ENCODE measurements at regions not wholly inside any gene's neighbourhood (a gene's known extent, or its start where the extent isn't known, plus 50 kb on each side); places are given as distances from the start of the nearest gene placed in this dataset.

DNA sequence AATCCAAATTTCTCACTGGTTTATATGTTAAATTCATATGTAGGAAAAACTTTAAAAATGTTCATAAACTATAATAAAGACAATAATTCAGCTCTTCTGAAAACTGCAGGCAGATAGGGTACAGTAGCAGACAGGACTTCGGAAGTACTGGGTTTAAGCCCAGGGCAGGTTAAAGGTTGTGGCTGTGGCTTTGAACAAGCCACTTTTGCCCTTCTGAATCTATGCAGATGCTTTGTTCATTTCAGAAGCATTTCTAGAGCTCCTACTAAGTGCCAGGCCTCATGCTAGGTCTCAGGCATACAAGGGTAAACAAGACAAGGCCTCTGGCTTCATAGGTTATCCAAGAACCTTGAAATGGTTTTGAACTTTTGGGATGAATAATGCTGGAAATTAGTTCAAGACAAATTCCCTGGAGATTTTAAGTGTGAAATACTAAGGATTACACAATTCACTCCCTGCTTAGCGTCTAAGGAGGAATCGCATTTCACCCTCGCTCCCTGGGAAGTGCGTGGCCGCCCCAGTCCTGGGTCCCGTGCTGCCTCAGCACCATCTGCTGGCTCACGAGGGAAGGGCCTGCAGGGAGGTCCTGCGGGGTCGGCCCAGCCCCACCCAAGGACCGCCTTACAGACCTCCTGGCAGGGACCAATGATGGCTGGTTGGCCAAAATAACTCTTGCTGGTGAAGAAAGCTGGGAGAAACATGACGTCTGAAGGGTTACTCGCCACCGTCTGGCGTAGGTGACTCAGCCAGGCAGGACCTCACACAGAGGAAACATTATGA is 67.7 kb upstream of the L3MBTL4 start (continued):
- TF ChIP-seq, protein P1, sequence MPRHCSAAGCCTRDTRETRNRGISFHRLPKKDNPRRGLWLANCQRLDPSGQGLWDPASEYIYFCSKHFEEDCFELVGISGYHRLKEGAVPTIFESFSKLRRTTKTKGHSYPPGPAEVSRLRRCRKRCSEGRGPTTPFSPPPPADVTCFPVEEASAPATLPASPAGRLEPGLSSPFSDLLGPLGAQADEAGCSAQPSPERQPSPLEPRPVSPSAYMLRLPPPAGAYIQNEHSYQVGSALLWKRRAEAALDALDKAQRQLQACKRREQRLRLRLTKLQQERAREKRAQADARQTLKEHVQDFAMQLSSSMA (CRISPR knock-in tag; IDR thresholded peaks at IDR 0.05): no peak
- TF ChIP-seq, protein P2, sequence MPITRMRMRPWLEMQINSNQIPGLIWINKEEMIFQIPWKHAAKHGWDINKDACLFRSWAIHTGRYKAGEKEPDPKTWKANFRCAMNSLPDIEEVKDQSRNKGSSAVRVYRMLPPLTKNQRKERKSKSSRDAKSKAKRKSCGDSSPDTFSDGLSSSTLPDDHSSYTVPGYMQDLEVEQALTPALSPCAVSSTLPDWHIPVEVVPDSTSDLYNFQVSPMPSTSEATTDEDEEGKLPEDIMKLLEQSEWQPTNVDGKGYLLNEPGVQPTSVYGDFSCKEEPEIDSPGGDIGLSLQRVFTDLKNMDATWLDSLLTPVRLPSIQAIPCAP (CRISPR knock-in tag; IDR thresholded peaks at IDR 0.05; ENCODE audit: low read depth): no peak
- TF ChIP-seq, protein P3, sequence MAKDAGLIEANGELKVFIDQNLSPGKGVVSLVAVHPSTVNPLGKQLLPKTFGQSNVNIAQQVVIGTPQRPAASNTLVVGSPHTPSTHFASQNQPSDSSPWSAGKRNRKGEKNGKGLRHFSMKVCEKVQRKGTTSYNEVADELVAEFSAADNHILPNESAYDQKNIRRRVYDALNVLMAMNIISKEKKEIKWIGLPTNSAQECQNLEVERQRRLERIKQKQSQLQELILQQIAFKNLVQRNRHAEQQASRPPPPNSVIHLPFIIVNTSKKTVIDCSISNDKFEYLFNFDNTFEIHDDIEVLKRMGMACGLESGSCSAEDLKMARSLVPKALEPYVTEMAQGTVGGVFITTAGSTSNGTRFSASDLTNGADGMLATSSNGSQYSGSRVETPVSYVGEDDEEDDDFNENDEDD (CRISPR knock-in tag; IDR thresholded peaks at IDR 0.05; ENCODE audit: borderline replicate concordance): no peak
- TF ChIP-seq ZNF660 (CRISPR knock-in tag; IDR thresholded peaks at IDR 0.05; ENCODE audit: borderline replicate concordance, low read depth) (no peak), TBL1XR1 (IDR thresholded peaks at IDR 0.05; ENCODE audit: borderline replicate concordance, low read length, partially characterized antibody) (no peak)

DNA sequence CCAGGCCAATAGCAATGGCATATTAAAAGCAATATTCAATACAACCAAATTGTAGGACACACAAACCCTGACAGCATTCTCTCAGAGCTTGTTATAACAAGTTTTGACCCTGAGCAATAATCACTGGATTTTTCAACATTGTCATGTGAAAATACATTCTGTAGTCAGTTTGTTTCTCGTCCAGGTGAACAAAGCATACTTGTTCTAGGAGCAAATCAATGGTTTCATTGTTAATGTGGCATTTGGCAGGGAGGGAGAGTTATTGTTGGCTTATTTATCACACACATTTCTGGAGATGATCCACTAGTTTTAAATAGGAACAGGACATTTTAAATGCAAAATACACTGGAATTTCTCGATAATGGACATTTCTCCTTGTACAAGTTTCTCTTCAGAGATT is 69.9 kb upstream of the L3MBTL4 start:
- no TSS peak for BruUV-seq (replicated peaks)
- no peak for ATAC-seq
- in situ Hi-C loops (cut with HindIII; ENCODE audit: extremely low pct_ligation_motif_present, low pct_unique_long_range_greater_than_20kb) (loop anchor here (10.0 kb wide), 1 partner anchor 610 kb away; no protein-coding TSS in a partner anchor), intact Hi-C loops (cut with micrococcal nuclease; ENCODE audit: unreplicated experiment) (loop anchor here (5.0 kb wide), 2 partner anchors 112 to 247 kb away; no protein-coding TSS in a partner anchor)
- no peak overlapping the region for H3K4me3 ChIP-seq (replicated peaks in 1 of 3; ENCODE audit: insufficient read depth in 1 of 3, low read depth in 2 of 3, low read length in 3 of 3)
- no peaks in the 10 kb centered on the region for H4K20me1 ChIP-seq (ENCODE audit: insufficient read depth, low read length)
- H2AFZ ChIP-seq (ENCODE audit: low read length): no peak overlapping the region
- peaks cover 0 to 3% of the 10 kb centered on the region in 2 experiments; a peak in 1 of 5 replicates for H3K27me3 ChIP-seq (ENCODE audit: control insufficient read depth in 1 of 2, insufficient read depth in 2 of 2, low read length in 2 of 2)
- 6% methylated on average over 2 of the region's 2 CpGs for WGBS (ENCODE audit: low lambda C conversion rate)
- H3K9me3 ChIP-seq (ENCODE audit: low read length): no peaks in the 10 kb centered on the region
- CTCF ChIA-PET (ENCODE audit: low intra/inter-chr PET ratio, low total read pairs): no interaction called here
- POLR2A ChIA-PET: no interaction called here
- H3K4me1 ChIP-seq (ENCODE audit: insufficient read depth, low read length): peaks cover 25% of the 10 kb centered on the region
- no peak for FAIRE-seq
- DNase-seq (ENCODE audit: low spot score): peak; percentile 10
- no peak overlapping the region for H3K9ac ChIP-seq (ENCODE audit: insufficient read depth, low read depth, low read length)
- H3K79me2 ChIP-seq (ENCODE audit: insufficient read depth, low read length): no peaks in the 10 kb centered on the region
- H3K4me2 ChIP-seq (ENCODE audit: low read depth, low read length): no peak overlapping the region
- no peaks in the 10 kb centered on the region for H3K36me3 ChIP-seq (replicated peaks in 1 of 2; ENCODE audit: control insufficient read depth in 1 of 2, insufficient read depth in 2 of 2, low read length in 2 of 2)
- TF ChIP-seq SOX13 (IDR thresholded peaks at IDR 0.05): no peak
- peak in 1 of 2 experiments; percentile 72; a peak in 2 of 4 replicates for TF ChIP-seq SOX13 (CRISPR knock-in tag; conservative IDR thresholded peaks at IDR 0.05 in 1 of 2, IDR thresholded peaks at IDR 0.05 in 1 of 2)
- no peak for TF ChIP-seq RARA (CRISPR knock-in tag; IDR thresholded peaks at IDR 0.05)
- peak; percentile 65; the same call in 1 of the 2 replicates for TF ChIP-seq SOX5 (CRISPR knock-in tag; IDR thresholded peaks at IDR 0.05; ENCODE audit: borderline replicate concordance)
- H3K27ac ChIP-seq (ENCODE audit: extremely low read length, insufficient read depth, low read length): no peak overlapping the region
